ENCODE measurements at regions not wholly inside any gene's neighbourhood (a gene's known extent, or its start where the extent isn't known, plus 50 kb on each side); places are given as distances from the start of the nearest gene placed in this dataset.
"Not testable (repeated sequence)": the region's sequence is repeated elsewhere in the genome, so short reads cannot be mapped to it uniquely, and the experiment has no call there.

GRCh38 chr6:144896289-144896688 lies 611.2 kb downstream of the UTRN start:
- in situ Hi-C loops (cut with HindIII; ENCODE audit: low sequenced_read_pairs), result no loop called here

GRCh38 chr6:144896871-144897270 lies 611.7 kb downstream of the UTRN start:
- in situ Hi-C loops (cut with HindIII; ENCODE audit: low sequenced_read_pairs), result no loop called here

GRCh38 chr6:144897441-144897921 lies 612.3 kb downstream of the UTRN start:
- in situ Hi-C loops (cut with HindIII; ENCODE audit: low sequenced_read_pairs), result no loop called here

DNA sequence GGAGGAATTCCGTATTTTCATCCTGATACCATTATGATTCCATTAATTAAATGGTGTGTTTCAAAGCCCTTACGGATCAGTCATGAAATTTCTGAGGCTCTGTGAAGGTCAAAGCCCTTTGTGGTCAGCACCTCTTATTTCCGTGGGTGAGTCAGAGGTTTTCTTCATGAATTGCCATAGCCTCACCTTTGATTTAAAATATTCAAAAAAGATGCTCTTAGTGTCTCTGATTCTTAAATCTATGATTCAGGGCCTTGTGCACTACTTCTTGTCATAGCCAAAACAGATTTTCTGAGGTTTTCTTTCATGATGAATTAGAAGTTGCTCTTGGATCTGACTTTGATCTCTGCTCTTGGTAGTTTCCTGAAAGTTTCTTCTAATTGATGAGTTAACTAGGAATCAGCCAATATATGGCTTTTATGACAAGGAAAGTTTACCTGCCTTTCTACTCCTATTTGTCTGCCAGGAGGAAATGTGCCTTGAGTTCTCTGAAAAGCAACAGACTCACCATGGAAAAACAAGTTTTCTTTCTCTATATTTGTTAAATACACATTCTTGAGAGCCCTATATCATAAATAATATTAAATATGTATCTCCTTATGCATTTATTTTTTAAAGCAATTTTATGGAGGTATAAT lies 613.0 kb downstream of the UTRN start:
- in situ Hi-C loops (cut with HindIII; ENCODE audit: low sequenced_read_pairs), result no loop called here

DNA sequence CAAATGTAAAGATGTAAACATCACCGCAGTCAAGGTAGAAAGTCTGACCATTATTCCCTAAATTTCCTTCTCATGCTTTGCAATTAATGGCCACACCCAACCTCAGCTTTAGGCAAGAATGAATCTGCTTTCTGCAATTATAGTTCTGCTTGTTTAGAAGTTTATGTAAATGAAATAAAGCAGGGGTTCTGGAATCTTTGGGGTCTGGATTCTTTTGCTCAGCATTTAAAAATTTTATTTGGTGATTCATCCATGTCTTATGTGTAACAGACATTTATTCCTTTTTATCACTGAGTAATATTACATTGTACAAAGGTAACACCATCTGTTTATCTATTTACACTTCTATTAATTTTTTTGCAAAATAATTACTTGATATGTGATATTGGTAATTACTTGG lies 613.6 kb downstream of the UTRN start:
- in situ Hi-C loops (cut with HindIII; ENCODE audit: low sequenced_read_pairs), result no loop called here

GRCh38 chr6:144899161-144899560 lies 614.0 kb downstream of the UTRN start:
- in situ Hi-C loops (cut with HindIII; ENCODE audit: low sequenced_read_pairs), result no loop called here

GRCh38 chr6:144901412-144901811 lies 616.3 kb downstream of the UTRN start:
- in situ Hi-C loops (cut with HindIII; ENCODE audit: low sequenced_read_pairs), result no loop called here

DNA sequence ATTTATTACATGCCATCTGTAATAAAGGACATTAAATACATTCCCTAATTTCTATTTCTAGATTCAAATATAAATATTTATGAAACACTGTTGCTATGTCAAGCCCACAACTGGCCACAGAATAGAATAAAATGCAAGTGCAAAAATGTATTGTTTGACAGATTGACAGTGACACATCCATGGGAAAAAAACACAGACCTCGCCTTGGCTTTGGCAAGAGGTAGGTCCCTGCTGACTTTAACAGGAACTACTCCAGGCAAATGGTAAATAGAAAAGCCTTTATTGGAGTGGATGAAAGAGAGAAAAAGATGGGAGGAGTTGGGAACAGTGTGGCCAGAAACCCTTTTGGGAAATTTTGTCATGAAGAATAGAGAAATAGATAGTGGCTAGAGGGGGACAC lies 622.9 kb downstream of the UTRN start:
- in situ Hi-C loops (cut with HindIII; ENCODE audit: low sequenced_read_pairs), result no loop called here

GRCh38 chr6:144909753-144910285 lies 624.7 kb downstream of the UTRN start:
- in situ Hi-C loops (cut with HindIII; ENCODE audit: low sequenced_read_pairs), result no loop called here

- in situ Hi-C loops (cut with HindIII; ENCODE audit: low sequenced_read_pairs), result no loop called here
These were observed 626.2 kb downstream of the UTRN start for GRCh38 chr6:144911322-144911721.

GRCh38 chr6:144912474-144912873 lies 627.3 kb downstream of the UTRN start:
- in situ Hi-C loops (cut with HindIII; ENCODE audit: low sequenced_read_pairs), result no loop called here

DNA sequence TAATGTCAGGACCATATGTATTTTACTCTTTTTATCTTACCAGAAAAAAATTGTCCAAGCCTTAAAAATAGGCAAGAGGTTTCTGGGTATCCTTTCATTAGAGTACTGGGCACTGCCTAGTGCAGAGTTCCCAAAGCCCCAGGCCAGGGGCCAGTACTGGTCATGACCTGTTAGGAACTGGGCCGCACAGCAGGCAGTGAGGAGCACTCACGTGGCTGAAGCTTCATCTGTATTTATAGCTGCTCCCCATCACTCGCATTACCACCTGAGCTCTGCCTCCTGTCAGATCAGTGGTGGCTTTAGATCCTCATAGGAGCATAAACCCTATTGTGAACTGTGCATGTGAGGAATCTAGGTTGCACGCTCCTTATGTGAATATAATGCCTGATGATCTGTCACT lies 632.9 kb downstream of the UTRN start:
- in situ Hi-C loops (cut with HindIII; ENCODE audit: low sequenced_read_pairs), result no loop called here

GRCh38 chr6:144919560-144919959 lies 634.4 kb downstream of the UTRN start:
- in situ Hi-C loops (cut with HindIII; ENCODE audit: low sequenced_read_pairs), result no loop called here

DNA sequence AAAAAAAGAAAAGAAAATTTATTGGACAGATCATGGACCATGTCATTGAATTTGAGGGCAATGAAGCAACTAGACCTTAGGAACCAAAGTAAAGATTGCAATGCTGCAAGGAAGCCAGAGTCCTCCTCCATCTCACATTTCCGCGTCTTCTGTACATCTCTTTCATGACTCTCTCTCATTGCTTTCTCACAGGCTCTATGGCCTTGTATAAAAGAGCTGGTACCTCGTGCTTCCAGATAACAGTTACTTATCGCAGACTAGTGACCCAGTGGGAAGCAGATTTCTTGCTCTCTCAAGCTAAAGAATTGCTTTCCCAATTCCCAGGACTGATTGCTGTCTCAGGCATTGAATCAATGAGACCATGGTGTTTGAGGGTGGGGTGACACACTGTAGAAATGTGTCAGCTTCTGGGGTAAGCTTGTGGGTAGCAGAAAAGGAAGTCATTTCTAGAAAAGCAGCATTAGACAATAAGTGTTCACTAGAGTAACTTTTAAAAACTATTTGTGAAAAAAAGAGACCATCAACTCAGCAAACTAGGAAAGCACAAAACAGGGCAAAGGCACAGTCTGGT lies 635.3 kb downstream of the UTRN start:
- in situ Hi-C loops (cut with HindIII; ENCODE audit: low sequenced_read_pairs), result no loop called here

DNA sequence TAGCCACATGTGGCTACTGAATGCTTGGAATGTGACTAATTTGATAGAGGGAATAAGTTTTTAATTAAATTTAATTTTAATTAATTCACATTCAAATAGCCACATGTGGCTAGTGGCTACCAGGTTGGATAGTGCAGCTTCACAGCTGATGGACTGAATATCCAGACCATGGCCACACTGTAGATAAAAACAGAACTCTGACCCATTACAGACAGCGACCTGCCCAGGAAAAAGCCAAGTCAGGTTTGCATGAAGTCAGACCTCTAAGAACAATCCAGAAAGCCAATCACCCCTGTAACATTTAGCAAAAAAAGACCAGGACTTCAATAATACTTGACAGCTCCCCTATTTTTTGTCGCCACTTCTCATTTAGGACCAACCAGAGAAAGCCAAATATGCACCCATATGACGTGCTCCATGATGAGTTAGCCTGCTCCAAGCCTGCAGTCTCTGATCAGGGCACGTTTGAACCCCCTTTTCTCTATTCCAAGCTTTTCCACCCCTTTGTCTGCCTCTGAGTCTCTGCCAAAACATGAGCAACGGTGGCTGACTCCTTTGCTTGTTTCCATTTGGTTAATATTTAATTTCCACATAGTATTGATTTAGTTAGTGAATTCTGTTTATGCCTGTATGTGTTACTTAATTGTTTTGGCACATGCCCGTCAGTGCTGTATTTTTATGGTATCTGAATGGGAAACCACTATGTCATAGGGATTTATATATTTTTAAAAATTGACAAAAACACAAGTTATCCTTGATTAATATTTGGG lies 636.3 kb downstream of the UTRN start:
- in situ Hi-C loops (cut with HindIII; ENCODE audit: low sequenced_read_pairs), result no loop called here

DNA sequence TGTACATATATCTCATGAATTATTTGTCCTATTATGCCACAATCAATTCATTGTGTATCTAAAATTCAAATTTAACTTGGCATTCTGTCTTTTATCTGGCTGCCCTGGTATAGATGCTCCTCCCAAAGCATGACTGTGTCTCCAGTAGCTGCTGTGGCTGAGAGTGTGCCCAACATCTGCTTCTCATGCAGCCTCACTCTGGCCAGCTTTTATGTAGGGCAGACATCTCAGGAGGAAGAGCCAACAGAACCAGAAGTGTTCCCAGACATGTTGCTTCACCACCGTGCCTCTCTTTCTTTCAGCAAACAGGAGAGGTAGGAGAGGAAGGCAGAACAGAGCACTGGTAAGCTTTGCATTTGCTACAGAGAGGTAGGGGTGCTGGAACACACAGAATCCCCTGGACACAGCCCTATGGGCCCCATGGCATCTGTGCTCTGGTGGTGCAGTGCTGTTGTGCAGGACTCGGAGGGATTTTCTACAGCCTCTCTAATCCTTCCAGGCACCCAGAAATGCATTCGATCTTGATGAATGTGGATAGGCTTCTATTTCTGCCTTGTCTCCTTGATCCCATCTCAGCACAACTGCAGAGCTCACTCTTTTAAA lies 637.1 kb downstream of the UTRN start:
- in situ Hi-C loops (cut with HindIII; ENCODE audit: low sequenced_read_pairs), result no loop called here

GRCh38 chr6:144922771-144923490 lies 637.8 kb downstream of the UTRN start:
- in situ Hi-C loops (cut with HindIII; ENCODE audit: low sequenced_read_pairs), result not testable (repeated sequence)

GRCh38 chr6:144923491-144923787 lies 638.3 kb downstream of the UTRN start:
- in situ Hi-C loops (cut with HindIII; ENCODE audit: low sequenced_read_pairs), result not testable (repeated sequence)

GRCh38 chr6:144928847-144929246 lies 643.7 kb downstream of the UTRN start:
- in situ Hi-C loops (cut with HindIII; ENCODE audit: low sequenced_read_pairs), result no loop called here

DNA sequence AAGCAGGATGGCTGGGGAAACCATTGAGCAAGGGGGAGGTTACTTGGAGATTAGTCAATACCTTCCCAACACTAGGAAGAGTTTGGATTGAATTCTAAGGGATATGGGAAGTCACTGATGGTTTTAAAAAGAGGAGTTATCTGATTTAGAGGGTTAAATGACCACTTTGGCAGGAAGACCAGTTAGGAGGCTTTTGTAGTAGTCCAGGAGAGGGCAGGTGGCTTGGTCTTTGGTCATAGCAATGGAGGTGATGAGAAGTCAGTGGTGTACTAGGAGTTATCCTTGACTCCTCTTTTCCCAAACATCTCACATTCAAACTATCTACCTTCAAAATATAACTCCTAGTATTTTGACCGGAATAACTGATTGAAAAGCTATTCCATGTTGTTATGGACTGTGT lies 644.1 kb downstream of the UTRN start:
- in situ Hi-C loops (cut with HindIII; ENCODE audit: low sequenced_read_pairs), result no loop called here
